ENCODE measurements at regions not wholly inside any gene's neighbourhood (a gene's known extent, or its start where the extent isn't known, plus 50 kb on each side); places are given as distances from the start of the nearest gene placed in this dataset.

DNA sequence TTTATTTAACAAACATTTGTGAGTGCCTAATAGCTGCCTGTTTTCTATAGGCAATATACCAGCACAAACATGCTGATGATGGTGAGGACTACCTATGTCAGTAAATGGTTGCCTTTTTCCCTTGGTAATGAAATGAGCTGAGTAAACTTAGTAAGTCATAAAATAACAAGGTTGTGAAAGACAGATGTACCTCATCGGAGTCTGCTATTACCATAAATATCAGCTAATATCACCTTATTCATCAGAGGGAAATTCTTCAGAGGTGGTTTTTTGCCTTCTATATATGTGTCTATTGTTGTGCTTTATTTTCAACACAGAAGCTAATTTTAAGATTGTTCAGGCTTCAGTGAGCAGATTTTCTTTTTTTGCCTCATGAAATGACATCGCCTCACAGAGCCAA is 1040.5 kb downstream of the DTWD2 start:
- TF ChIP-seq, protein P1, sequence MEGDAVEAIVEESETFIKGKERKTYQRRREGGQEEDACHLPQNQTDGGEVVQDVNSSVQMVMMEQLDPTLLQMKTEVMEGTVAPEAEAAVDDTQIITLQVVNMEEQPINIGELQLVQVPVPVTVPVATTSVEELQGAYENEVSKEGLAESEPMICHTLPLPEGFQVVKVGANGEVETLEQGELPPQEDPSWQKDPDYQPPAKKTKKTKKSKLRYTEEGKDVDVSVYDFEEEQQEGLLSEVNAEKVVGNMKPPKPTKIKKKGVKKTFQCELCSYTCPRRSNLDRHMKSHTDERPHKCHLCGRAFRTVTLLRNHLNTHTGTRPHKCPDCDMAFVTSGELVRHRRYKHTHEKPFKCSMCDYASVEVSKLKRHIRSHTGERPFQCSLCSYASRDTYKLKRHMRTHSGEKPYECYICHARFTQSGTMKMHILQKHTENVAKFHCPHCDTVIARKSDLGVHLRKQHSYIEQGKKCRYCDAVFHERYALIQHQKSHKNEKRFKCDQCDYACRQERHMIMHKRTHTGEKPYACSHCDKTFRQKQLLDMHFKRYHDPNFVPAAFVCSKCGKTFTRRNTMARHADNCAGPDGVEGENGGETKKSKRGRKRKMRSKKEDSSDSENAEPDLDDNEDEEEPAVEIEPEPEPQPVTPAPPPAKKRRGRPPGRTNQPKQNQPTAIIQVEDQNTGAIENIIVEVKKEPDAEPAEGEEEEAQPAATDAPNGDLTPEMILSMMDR (IDR thresholded peaks at IDR 0.05) = no peak
- TF ChIP-seq POLR2A (IDR thresholded peaks at IDR 0.05) (no peak), POLR2AphosphoS5 (IDR thresholded peaks at IDR 0.05) (no peak), EP300 (IDR thresholded peaks at IDR 0.05) (no peak)
